ENCODE measurements at regions not wholly inside any gene's neighbourhood (a gene's known extent, or its start where the extent isn't known, plus 50 kb on each side); places are given as distances from the start of the nearest gene placed in this dataset.

DNA sequence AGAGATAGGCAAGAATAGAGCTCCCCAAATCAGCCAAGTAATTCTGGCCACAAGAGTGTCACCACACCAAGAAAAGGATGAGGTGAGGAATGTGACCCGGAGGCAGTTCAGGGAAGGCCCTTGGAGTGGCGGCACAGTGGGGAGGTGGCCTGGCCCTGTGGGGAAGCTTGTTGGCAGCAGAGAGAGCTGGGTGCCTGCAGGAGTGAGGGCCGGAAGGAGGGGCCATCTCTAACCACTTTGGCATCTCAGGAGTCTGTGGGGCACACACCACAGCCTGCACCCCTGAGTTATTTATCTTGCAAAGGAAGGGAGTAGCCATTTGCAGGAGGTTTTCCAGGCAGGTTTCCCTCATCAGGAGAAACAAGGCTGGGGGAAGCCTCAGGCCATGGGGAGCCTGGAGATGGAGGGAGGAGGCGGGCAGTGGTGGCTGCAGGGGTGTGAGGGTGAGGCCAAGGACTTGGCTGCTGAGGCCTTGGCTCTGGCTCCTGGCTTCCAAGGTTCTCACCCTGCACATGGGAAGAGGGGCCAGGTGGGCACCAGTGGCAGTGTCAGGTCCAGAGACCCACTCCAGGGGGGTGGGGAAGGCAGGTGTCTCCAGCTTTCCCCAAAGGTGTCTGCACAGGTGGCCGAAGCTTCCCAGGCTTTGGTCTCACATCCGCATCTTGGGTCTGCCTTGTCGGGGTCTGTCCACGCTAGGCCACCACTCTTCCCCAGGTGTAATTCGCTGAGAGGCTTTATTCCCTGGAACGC lies 370.2 kb downstream of the CTTN start:
- no peak for TF ChIP-seq POLR2A (IDR thresholded peaks at IDR 0.05; ENCODE audit: low read length)
- no peak for TF ChIP-seq GATA1 (IDR thresholded peaks at IDR 0.05; ENCODE audit: low read depth, low read length)

Data from erythroblast (primary cell).